Ascending aorta (tissue), 2 donors: ENCODE measurements at regions not wholly inside any gene's neighbourhood (a gene's known extent, or its start where the extent isn't known, plus 50 kb on each side); places are given as distances from the start of the nearest gene placed in this dataset.

ENCODE experiments used
- DNase-seq, 2 donors: peaks; one replicate each; pipeline ENCODE4 v3.0.0-alpha.2; 2019; ENCODE audit warnings: low spot score in 2 of 2
- H3K27ac ChIP-seq, 2 donors: fragments of 200-600 bp; sonication (generic); one replicate each; pipeline ENCODE4 v1.5.1; 2016 to 2017; ENCODE audit warnings: mild to moderate bottlenecking in 1 of 2
- H3K27me3 ChIP-seq: fragments of 200-600 bp; sonication (generic); one replicate; pipeline ENCODE4 v1.5.1; 2017
- H3K36me3 ChIP-seq, 2 donors: fragments of 200-600 bp; sonication (generic); one replicate each; pipeline ENCODE4 v1.5.1; 2016
- H3K4me1 ChIP-seq, 2 donors: fragments of 200-600 bp; sonication (generic); one replicate each; pipeline ENCODE4 v1.5.1; 2016 to 2017; ENCODE audit warnings: mild to moderate bottlenecking in 1 of 2
- H3K4me3 ChIP-seq, 2 donors: fragments of 200-600 bp; sonication (generic); one replicate each; pipeline ENCODE4 v1.5.1; 2016 to 2017; ENCODE audit warnings: mild to moderate bottlenecking in 1 of 2
- H3K9me3 ChIP-seq, 2 donors: fragments of 200-600 bp; sonication (generic); one replicate each; pipeline ENCODE4 v1.5.1; 2016
- intact Hi-C: fragments of 100-400 bp; cut with DNase I; formaldehyde crosslinking; loops from one replicate; pipeline ENCODE4 v1.15.1; 2023
- TF ChIP-seq, protein P1 (sequence below), 3 experiments: fragments of 200-600 bp in 2 of 3; fragments of 450-650 bp in 1 of 3; sonication (generic) in 2 of 3; IDR thresholded peaks; one replicate each; pipeline ENCODE4 v1.5.1; 2016 to 2019; ENCODE audit warnings: antibody characterized with exemption in 3 of 3, mild to moderate bottlenecking in 1 of 3, moderate library complexity in 1 of 3

DNA sequence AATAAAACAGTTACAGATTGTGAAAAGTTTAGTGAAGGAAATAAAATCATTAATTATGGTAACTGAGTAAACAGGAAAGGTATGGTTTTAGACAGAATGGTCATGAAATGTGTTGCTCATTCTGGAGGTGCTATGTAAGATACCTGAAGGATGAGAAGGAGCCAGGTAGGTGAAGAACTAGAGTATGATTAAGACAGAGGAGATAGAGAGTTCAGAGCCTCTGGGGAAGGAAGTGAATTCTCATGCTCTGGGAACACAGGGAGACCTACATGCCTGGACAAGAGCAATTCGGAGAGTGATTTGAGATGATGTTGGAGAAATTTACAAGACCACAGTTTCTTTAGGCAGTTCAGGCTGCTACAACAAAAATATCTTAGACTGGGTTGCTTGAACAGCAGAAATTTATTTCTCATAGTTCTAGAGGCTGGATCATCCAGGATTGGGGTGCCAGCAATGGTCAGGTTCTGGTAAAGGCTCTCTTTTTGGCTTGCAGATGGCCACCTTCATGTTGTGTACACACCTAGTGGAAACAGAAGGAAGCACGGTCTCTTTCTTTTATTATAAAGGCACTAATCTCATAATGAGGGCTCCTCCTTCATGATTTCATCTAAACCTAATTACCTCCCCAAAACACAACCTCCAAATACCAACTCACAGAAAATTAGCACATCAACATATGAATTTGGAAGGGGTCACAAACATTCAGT lies 1416.1 kb downstream of the PCDH7 start:
- no peak overlapping the region for H3K4me3 ChIP-seq
- DNase-seq: no peak
- H3K27me3 ChIP-seq: no peaks in the 10 kb centered on the region
- H3K27ac ChIP-seq: no peak overlapping the region
- intact Hi-C loops: no loop called here
- H3K9me3 ChIP-seq: no peaks in the 10 kb centered on the region
- TF ChIP-seq, protein P1, sequence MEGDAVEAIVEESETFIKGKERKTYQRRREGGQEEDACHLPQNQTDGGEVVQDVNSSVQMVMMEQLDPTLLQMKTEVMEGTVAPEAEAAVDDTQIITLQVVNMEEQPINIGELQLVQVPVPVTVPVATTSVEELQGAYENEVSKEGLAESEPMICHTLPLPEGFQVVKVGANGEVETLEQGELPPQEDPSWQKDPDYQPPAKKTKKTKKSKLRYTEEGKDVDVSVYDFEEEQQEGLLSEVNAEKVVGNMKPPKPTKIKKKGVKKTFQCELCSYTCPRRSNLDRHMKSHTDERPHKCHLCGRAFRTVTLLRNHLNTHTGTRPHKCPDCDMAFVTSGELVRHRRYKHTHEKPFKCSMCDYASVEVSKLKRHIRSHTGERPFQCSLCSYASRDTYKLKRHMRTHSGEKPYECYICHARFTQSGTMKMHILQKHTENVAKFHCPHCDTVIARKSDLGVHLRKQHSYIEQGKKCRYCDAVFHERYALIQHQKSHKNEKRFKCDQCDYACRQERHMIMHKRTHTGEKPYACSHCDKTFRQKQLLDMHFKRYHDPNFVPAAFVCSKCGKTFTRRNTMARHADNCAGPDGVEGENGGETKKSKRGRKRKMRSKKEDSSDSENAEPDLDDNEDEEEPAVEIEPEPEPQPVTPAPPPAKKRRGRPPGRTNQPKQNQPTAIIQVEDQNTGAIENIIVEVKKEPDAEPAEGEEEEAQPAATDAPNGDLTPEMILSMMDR (IDR thresholded peaks at IDR 0.05): no peak
- H3K36me3 ChIP-seq: no peaks in the 10 kb centered on the region
- no peaks in the 10 kb centered on the region for H3K4me1 ChIP-seq

DNA sequence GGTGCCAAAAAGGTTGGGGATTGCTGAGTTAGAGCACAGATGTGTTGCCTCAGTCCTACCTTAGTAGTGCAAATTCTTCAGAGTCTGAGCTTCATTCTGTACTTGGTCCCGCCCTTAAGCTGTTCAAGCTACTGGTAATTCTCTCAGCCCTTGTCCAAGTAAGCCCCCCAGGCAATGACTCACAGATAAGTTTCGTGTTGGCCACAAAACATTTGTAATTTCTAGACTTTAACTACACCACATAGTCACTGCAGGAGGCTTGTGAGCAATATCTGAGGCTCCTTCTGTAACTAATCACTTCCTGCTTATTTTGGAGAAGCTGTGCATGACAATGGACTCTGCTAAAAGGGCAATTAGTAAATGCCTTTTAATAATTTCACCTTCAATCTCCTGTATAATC lies 1420.5 kb downstream of the PCDH7 start:
- H3K27ac ChIP-seq: no peak overlapping the region
- TF ChIP-seq, protein P1 (IDR thresholded peaks at IDR 0.05): no peak
- intact Hi-C loops: no loop called here

DNA sequence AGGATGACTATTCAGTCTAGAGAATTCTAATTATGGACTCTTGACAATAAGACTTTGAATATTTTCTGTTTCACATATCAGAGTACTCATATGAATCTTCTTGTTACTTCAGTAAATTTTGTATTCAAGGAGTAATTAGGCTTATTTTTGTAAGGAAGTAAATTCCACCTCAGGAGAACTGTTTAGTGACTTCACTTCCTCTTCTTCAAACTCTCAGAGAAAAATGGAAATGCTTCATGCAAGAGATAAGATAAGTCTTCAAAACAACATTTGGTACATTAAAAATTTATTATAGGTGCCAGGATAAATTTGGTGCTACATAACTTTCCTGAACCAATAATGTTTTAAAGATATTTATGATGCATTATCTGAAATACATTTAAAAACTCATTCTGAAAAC lies 1421.9 kb downstream of the PCDH7 start:
- Histone ChIP-seq H3K4me3 (no peak overlapping the region), H3K27ac (no peak overlapping the region), H3K36me3 (no peaks in the 10 kb centered on the region), H3K9me3 (no peaks in the 10 kb centered on the region), H3K4me1 (no peaks in the 10 kb centered on the region), H3K27me3 (no peaks in the 10 kb centered on the region)
- TF ChIP-seq, protein P1 (IDR thresholded peaks at IDR 0.05): no peak
- intact Hi-C loops: no loop called here
- DNase-seq: no peak

More for the DNA sequence above, 1420.5 kb downstream of the PCDH7 start:
- DNase-seq: no peak
- Histone ChIP-seq H3K4me1 (no peaks in the 10 kb centered on the region), H3K27me3 (no peaks in the 10 kb centered on the region), H3K36me3 (no peaks in the 10 kb centered on the region), H3K4me3 (no peak overlapping the region), H3K9me3 (no peaks in the 10 kb centered on the region)

DNA sequence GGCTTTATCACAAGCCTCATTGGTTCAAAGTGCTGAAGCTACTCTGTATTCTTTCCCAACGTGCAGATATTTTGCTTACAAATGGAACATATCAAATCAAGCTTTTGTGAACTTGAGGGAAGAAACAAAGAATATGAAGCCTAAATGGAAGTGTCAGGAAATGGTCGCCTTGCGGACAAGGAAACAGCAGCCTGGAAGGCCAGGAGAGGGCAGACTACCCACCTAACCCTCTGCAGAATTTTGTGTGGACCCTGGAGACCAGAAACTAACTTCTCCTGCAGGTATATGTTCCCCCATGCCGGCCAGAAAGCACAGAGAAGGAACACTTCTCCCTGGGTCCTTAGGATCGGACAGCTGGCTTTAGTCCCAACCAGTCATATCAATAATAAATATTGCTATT lies 1425.8 kb downstream of the PCDH7 start:
- Histone ChIP-seq H3K9me3 (no peaks in the 10 kb centered on the region), H3K4me3 (no peak overlapping the region), H3K36me3 (no peaks in the 10 kb centered on the region), H3K4me1 (no peaks in the 10 kb centered on the region), H3K27me3 (no peaks in the 10 kb centered on the region), H3K27ac (no peak overlapping the region)
- intact Hi-C loops: no loop called here
- DNase-seq: no peak
- TF ChIP-seq, protein P1 (IDR thresholded peaks at IDR 0.05): no peak

DNA sequence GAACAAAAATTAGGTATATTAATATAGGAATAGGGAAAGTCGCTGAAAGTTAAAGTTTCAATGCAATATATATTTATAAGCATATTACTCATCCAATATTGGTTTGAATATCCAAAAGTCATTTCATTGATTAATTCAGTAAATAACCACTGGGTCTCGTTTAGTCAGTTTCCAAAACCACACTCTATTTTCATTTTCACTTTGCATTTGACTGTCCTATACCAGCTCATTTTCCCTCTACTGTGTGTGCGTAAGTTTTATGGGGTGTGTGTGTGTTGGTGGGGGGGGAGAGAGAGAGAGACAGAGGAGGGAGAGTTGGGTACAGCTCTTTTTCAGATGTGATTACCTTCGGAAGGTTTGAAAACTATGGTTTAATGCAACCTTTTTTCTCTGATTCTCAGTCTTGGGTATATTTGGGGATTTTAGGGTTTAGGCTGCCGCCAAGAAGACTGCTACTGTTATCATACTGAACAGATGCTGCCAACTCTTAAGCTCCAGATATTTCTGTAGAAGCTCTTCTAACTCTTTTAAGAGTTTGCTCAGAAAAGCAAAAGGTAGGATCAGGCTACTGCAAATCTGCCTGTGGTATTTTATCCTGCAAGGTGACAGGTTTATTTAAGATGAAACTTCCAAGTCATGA lies 1427.4 kb downstream of the PCDH7 start:
- DNase-seq: no peak
- intact Hi-C loops: no loop called here
- no peak overlapping the region for H3K27ac ChIP-seq
- no peaks in the 10 kb centered on the region for H3K4me1 ChIP-seq
- H3K4me3 ChIP-seq: no peak overlapping the region
- H3K36me3 ChIP-seq: no peaks in the 10 kb centered on the region
- no peaks in the 10 kb centered on the region for H3K27me3 ChIP-seq
- TF ChIP-seq, protein P1 (IDR thresholded peaks at IDR 0.05): no peak
- H3K9me3 ChIP-seq: no peaks in the 10 kb centered on the region
